HepG2 (cell line): ENCODE measurements at regions not wholly inside any gene's neighbourhood (a gene's known extent, or its start where the extent isn't known, plus 50 kb on each side); places are given as distances from the start of the nearest gene placed in this dataset.

Experiments used
- ATAC-seq: fragments of 200-7000 bp; cut with Tn5 transposase; 3 replicates; pipeline ENCODE4 v1.9.1; 2020; ENCODE audit warnings: mild to moderate bottlenecking, moderate library complexity
- BruUV-seq: library from RNA; stranded (reverse); fragments of 400-500 nt; replicated peaks from 2 replicates; lab custom pipeline; 2021; lab: Mats Ljungman, UMichigan
- CTCF ChIA-PET: fragments of 300-600 bp; formaldehyde crosslinking; extraction: SDS; loops from one replicate; lab custom pipeline; 2021; ENCODE audit warnings: low total read pairs, inconsistent platforms, low intra/inter-chr PET ratio; lab: Yijun Ruan, JAX
- POLR2A ChIA-PET: fragments of 350-600 bp; sonication (Branson Sonifier 250); formaldehyde crosslinking; loops from one replicate; lab custom pipeline; 2020; ENCODE audit warnings: antibody characterized with exemption, inconsistent platforms; lab: Yijun Ruan, JAX
- DNase-seq: peaks from one replicate; pipeline ENCODE4 v3.0.0-alpha.2; 2015; ENCODE audit warnings: low spot score
- FAIRE-seq: peaks from 3 replicates; lab custom pipeline; 2011; peaks lifted over from hg19 to GRCh38; lab: Jason Lieb, UNC
- H2AFZ ChIP-seq: one replicate; pipeline ENCODE4 v1.6.1; 2011; ENCODE audit warnings: low read length, inconsistent platforms
- H3K27ac ChIP-seq: fragments of 300-600 bp; 3 replicates; pipeline ENCODE4 v1.8.0; 2011; ENCODE audit warnings: mixed run types, mild to moderate bottlenecking, mixed read lengths, low read length, inconsistent platforms; ENCODE audit not compliant: insufficient read depth; ENCODE audit errors: extremely low read length
- H3K27me3 ChIP-seq, 2 experiments: fragments of 200-600 bp in 1 of 2; 2 replicates in 1 of 2; 3 replicates in 1 of 2; pipeline versions ENCODE4 v1.6.0 to v1.8.0; 2011; ENCODE audit warnings: low read length in 2 of 2, mild to moderate bottlenecking in 2 of 2, moderate library complexity in 2 of 2, inconsistent platforms in 1 of 2; ENCODE audit not compliant: insufficient read depth in 2 of 2, control insufficient read depth in 1 of 2
- H3K36me3 ChIP-seq, 2 experiments: fragments of 200-600 bp in 1 of 2; replicated peaks in 1 of 2; 2 replicates in 1 of 2; 3 replicates in 1 of 2; pipeline versions ENCODE4 v1.5.1 to v1.8.0; 2011; ENCODE audit warnings: low read length in 2 of 2, inconsistent platforms in 1 of 2; ENCODE audit not compliant: insufficient read depth in 2 of 2, control insufficient read depth in 1 of 2
- H3K4me1 ChIP-seq: 2 replicates; pipeline ENCODE4 v1.5.1; 2012; ENCODE audit warnings: low read length, inconsistent platforms; ENCODE audit not compliant: insufficient read depth
- H3K4me2 ChIP-seq: 2 replicates; pipeline ENCODE4 v1.6.0; 2011; ENCODE audit warnings: low read depth, low read length, inconsistent platforms
- H3K4me3 ChIP-seq, 3 experiments: fragments of 200-600 bp in 1 of 3; sonication (generic), shearing (Covaris generic) in 1 of 3; replicated peaks in 1 of 3; 2 replicates each; pipeline ENCODE4 v1.5.1; 2011 to 2016; ENCODE audit warnings: low read length in 3 of 3, inconsistent platforms in 2 of 3, low read depth in 2 of 3, mild to moderate bottlenecking in 2 of 3, control low read depth in 1 of 3, mixed read lengths in 1 of 3; ENCODE audit not compliant: insufficient read depth in 1 of 3
- H3K79me2 ChIP-seq: one replicate; pipeline ENCODE4 v1.6.1; 2011; ENCODE audit warnings: low read length, inconsistent platforms; ENCODE audit not compliant: insufficient read depth
- H3K9ac ChIP-seq: 2 replicates; pipeline ENCODE4 v1.6.0; 2011; ENCODE audit warnings: mild to moderate bottlenecking, low read depth, low read length, inconsistent platforms; ENCODE audit not compliant: insufficient read depth
- H3K9me3 ChIP-seq: 2 replicates; pipeline ENCODE4 v1.5.1; 2012; ENCODE audit warnings: mild to moderate bottlenecking, low read length
- H4K20me1 ChIP-seq: 2 replicates; pipeline ENCODE4 v1.6.0; 2011; ENCODE audit warnings: inconsistent platforms, mild to moderate bottlenecking, low read length, moderate library complexity; ENCODE audit not compliant: insufficient read depth
- BHLHE40 ChIP-seq: IDR thresholded peaks from 2 replicates; pipeline ENCODE4 v1.6.1; 2011; ENCODE audit warnings: low read length, improper control_type of control experiment
- HMG20B ChIP-seq: conservative IDR thresholded peaks from 2 replicates; pipeline ENCODE4 v1.6.1; 2016; ENCODE audit warnings: missing genetic modification reagents, missing compliant biosample characterization
- NFE2L2 ChIP-seq: fragments of 150-350 bp; IDR thresholded peaks from 2 replicates; pipeline ENCODE4 v1.6.1; 2014; ENCODE audit warnings: low read length
- PAF1 ChIP-seq: IDR thresholded peaks from 2 replicates; pipeline ENCODE4 v1.6.1; 2016; ENCODE audit warnings: missing genetic modification reagents, missing compliant biosample characterization
- RBFOX2 ChIP-seq: fragments of 200-400 bp; formaldehyde crosslinking; IDR thresholded peaks from 2 replicates; pipeline ENCODE4 v1.6.1; 2017; ENCODE audit warnings: low read depth, mild to moderate bottlenecking, low read length
- THAP8 ChIP-seq: sonication (generic); formaldehyde crosslinking; IDR thresholded peaks from 2 replicates; pipeline ENCODE4 v1.5.1; 2020; ENCODE audit warnings: missing genetic modification reagents, mild to moderate bottlenecking, borderline replicate concordance
- TRIM22 ChIP-seq: fragments of 450-650 bp; IDR thresholded peaks from 2 replicates; pipeline ENCODE4 v1.6.1; 2017
- ZFYVE20 ChIP-seq: sonication (generic); formaldehyde crosslinking; IDR thresholded peaks from 2 replicates; pipeline ENCODE4 v1.8.0; 2023; ENCODE audit warnings: low read depth, mild to moderate bottlenecking, moderate library complexity, missing genetic modification reagents, borderline replicate concordance
- ZNF232 ChIP-seq: sonication (generic); formaldehyde crosslinking; IDR thresholded peaks from 2 replicates; pipeline ENCODE4 v1.4.0; 2020; ENCODE audit warnings: missing genetic modification reagents, borderline replicate concordance
- ZNF24 ChIP-seq: fragments of 450-650 bp; IDR thresholded peaks from 2 replicates; pipeline ENCODE4 v1.6.1; 2017; ENCODE audit warnings: antibody characterized with exemption, mild to moderate bottlenecking
- ZNF331 ChIP-seq: sonication (generic); formaldehyde crosslinking; IDR thresholded peaks from 2 replicates; pipeline ENCODE4 v1.4.0; 2020; ENCODE audit warnings: missing genetic modification reagents
- ZNF558 ChIP-seq: sonication (generic); formaldehyde crosslinking; IDR thresholded peaks from 2 replicates; pipeline ENCODE4 v1.9.0; 2022; ENCODE audit warnings: mild to moderate bottlenecking, missing genetic modification reagents, borderline replicate concordance
- WGBS: methylation state at CpG from one replicate; pipeline ENCODE4 v1.1.6; 2017; ENCODE audit warnings: low lambda C conversion rate; 5-methylcytosine and 5-hydroxymethylcytosine counted together
- in situ Hi-C: cut with HindIII; loops from 2 replicates; pipeline ENCODE4 v1.10.0; 2017; ENCODE audit warnings: low pct_unique_long_range_greater_than_20kb; ENCODE audit not compliant: extremely low pct_ligation_motif_present
- intact Hi-C: fragments of 100-400 bp; cut with micrococcal nuclease; formaldehyde crosslinking; loops from one replicate; pipeline ENCODE4 v1.10.0; 2022; ENCODE audit not compliant: unreplicated experiment

GRCh38 chr4:52246827-52247226 is 195.7 kb downstream of the SPATA18 start:
- Histone ChIP-seq H4K20me1 (no peaks in the 10 kb centered on the region), H3K27ac (no peak overlapping the region)
- TF ChIP-seq RBFOX2 (no peak), THAP8 (no peak), HMG20B (CRISPR knock-in tag) (no peak), ZNF331 (CRISPR knock-in tag) (no peak), ZNF24 (no peak), PAF1 (CRISPR knock-in tag) (no peak), ZFYVE20 (no peak), NFE2L2 (no peak), ZNF232 (no peak), BHLHE40 (no peak), TRIM22 (no peak), ZNF558 (CRISPR knock-in tag) (no peak)
- TF ChIP-seq, all 625 proteins: peak for 0
- POLR2A ChIA-PET, result no interaction called here
- H3K4me3 ChIP-seq, result no peak overlapping the region
- intact Hi-C loops (no loop called here), in situ Hi-C loops (no loop called here)
- DNase-seq, result no peak
- H3K79me2 ChIP-seq, result no peaks in the 10 kb centered on the region
- 0% methylated on average over 1 of the region's 1 CpG for WGBS
- FAIRE-seq, result no peak
- no peaks in the 10 kb centered on the region for H3K4me1 ChIP-seq
- no peaks in the 10 kb centered on the region; a peak in 1 of 5 replicates for H3K27me3 ChIP-seq
- no peaks in the 10 kb centered on the region for H3K9me3 ChIP-seq
- no TSS peak for BruUV-seq
- ATAC-seq, result no peak
- no peak overlapping the region for H2AFZ ChIP-seq
- H3K9ac ChIP-seq, result no peak overlapping the region
- CTCF ChIA-PET, result no interaction called here
- H3K4me2 ChIP-seq, result no peak overlapping the region
- no peaks in the 10 kb centered on the region for H3K36me3 ChIP-seq
